Subcutaneous abdominal adipose tissue (tissue), 5 donors: ENCODE measurements at regions not wholly inside any gene's neighbourhood (a gene's known extent, or its start where the extent isn't known, plus 50 kb on each side); places are given as distances from the start of the nearest gene placed in this dataset.

Experiments
- H3K27ac ChIP-seq: one replicate; pipeline ENCODE4 v1.7.0; 2013; ENCODE audit warnings: low read depth, mild to moderate bottlenecking, inconsistent platforms, low read length, moderate library complexity
- H3K27me3 ChIP-seq, 5 donors: one replicate each; pipeline ENCODE4 v1.7.0; 2013; ENCODE audit warnings: low read length in 5 of 5, inconsistent platforms in 1 of 5; ENCODE audit not compliant: control insufficient read depth in 5 of 5, insufficient read depth in 4 of 5
- H3K36me3 ChIP-seq, 5 donors: one replicate each; pipeline ENCODE4 v1.7.0; 2013; ENCODE audit warnings: low read length in 5 of 5; ENCODE audit not compliant: control insufficient read depth in 5 of 5, insufficient read depth in 5 of 5
- H3K4me1 ChIP-seq, 5 donors: one replicate each; pipeline ENCODE4 v1.7.0; 2013; ENCODE audit warnings: low read length in 5 of 5, mild to moderate bottlenecking in 3 of 5, moderate library complexity in 1 of 5; ENCODE audit not compliant: control insufficient read depth in 5 of 5, insufficient read depth in 5 of 5
- H3K4me3 ChIP-seq, 5 donors: one replicate each; pipeline ENCODE4 v1.7.0; 2013; ENCODE audit warnings: low read length in 5 of 5, low read depth in 1 of 5
- H3K9ac ChIP-seq, 5 donors: one replicate each; pipeline ENCODE4 v1.7.0; 2013; ENCODE audit warnings: low read length in 5 of 5, mild to moderate bottlenecking in 4 of 5, moderate library complexity in 3 of 5
- H3K9me3 ChIP-seq, 5 donors: one replicate each; pipeline ENCODE4 v1.7.0; 2013; ENCODE audit warnings: low read length in 5 of 5; ENCODE audit not compliant: control insufficient read depth in 5 of 5
- donor health status: healthy.
- donor health status: healthy.
- donor health status: healthy.
- donor health status: healthy.
- donor health status: healthy.

GRCh38 chr21:22584308-22584707 lies 1586.1 kb downstream of the NCAM2 start:
- no peaks in the 10 kb centered on the region for H3K9me3 ChIP-seq
- H3K36me3 ChIP-seq, result no peaks in the 10 kb centered on the region
- no peak overlapping the region for H3K4me3 ChIP-seq
- no peak overlapping the region for H3K27ac ChIP-seq
- peaks cover 0 to 6% (median 2%) of the 10 kb centered on the region in 5 donors for H3K4me1 ChIP-seq
- no peaks in the 10 kb centered on the region for H3K27me3 ChIP-seq
- H3K9ac ChIP-seq, result no peak overlapping the region

- Histone ChIP-seq H3K4me3 (no peak overlapping the region), H3K27ac (no peak overlapping the region), H3K27me3 (no peaks in the 10 kb centered on the region)
Observed at GRCh38 chr21:22585558-22585957, 1587.3 kb downstream of the NCAM2 start.

GRCh38 chr21:22597660-22598255 lies 1599.5 kb downstream of the NCAM2 start:
- Histone ChIP-seq H3K9me3 (peaks cover 0 to 3% (median 0%) of the 10 kb centered on the region in 5 donors), H3K27me3 (no peaks in the 10 kb centered on the region), H3K36me3 (no peaks in the 10 kb centered on the region), H3K9ac (no peak overlapping the region), H3K27ac (no peak overlapping the region), H3K4me1 (no peaks in the 10 kb centered on the region), H3K4me3 (no peak overlapping the region)

More at GRCh38 chr21:22585558-22585957, 1587.3 kb downstream of the NCAM2 start:
- Histone ChIP-seq H3K36me3 (no peaks in the 10 kb centered on the region), H3K4me1 (peaks cover 0 to 6% (median 2%) of the 10 kb centered on the region in 5 donors), H3K9me3 (no peaks in the 10 kb centered on the region), H3K9ac (no peak overlapping the region)

- Histone ChIP-seq H3K4me1 (peaks cover 0 to 15% (median 0%) of the 10 kb centered on the region in 5 donors), H3K9ac (no peak overlapping the region), H3K36me3 (no peaks in the 10 kb centered on the region), H3K27ac (no peak overlapping the region), H3K27me3 (no peaks in the 10 kb centered on the region), H3K4me3 (no peak overlapping the region), H3K9me3 (no peaks in the 10 kb centered on the region)
Observed at GRCh38 chr21:22609802-22610201, 1611.6 kb downstream of the NCAM2 start.

GRCh38 chr21:22627911-22628310 lies 1629.7 kb downstream of the NCAM2 start:
- H3K27me3 ChIP-seq, result no peaks in the 10 kb centered on the region
- no peaks in the 10 kb centered on the region for H3K36me3 ChIP-seq
- no peak overlapping the region for H3K4me3 ChIP-seq
- no peak overlapping the region for H3K27ac ChIP-seq
- H3K9ac ChIP-seq, result no peak overlapping the region
- no peaks in the 10 kb centered on the region for H3K9me3 ChIP-seq
- no peaks in the 10 kb centered on the region for H3K4me1 ChIP-seq

- Histone ChIP-seq H3K9ac (no peak overlapping the region), H3K9me3 (no peaks in the 10 kb centered on the region), H3K4me3 (no peak overlapping the region), H3K27me3 (no peaks in the 10 kb centered on the region), H3K36me3 (no peaks in the 10 kb centered on the region), H3K4me1 (peaks cover 0 to 7% (median 0%) of the 10 kb centered on the region in 5 donors), H3K27ac (no peak overlapping the region)
Observed at GRCh38 chr21:22630953-22631465, 1632.8 kb downstream of the NCAM2 start.

GRCh38 chr21:22632176-22632575 lies 1634.0 kb downstream of the NCAM2 start:
- Histone ChIP-seq H3K9ac (no peak overlapping the region), H3K36me3 (no peaks in the 10 kb centered on the region), H3K27me3 (no peaks in the 10 kb centered on the region), H3K9me3 (no peaks in the 10 kb centered on the region), H3K4me3 (no peak overlapping the region), H3K27ac (no peak overlapping the region), H3K4me1 (peaks cover 0 to 9% (median 0%) of the 10 kb centered on the region in 5 donors)

- Histone ChIP-seq H3K4me3 (no peak overlapping the region), H3K27ac (no peak overlapping the region), H3K4me1 (peaks cover 0 to 15% (median 0%) of the 10 kb centered on the region in 5 donors), H3K36me3 (no peaks in the 10 kb centered on the region), H3K9me3 (no peaks in the 10 kb centered on the region), H3K27me3 (no peaks in the 10 kb centered on the region), H3K9ac (no peak overlapping the region)
Observed at GRCh38 chr21:22649246-22649645, 1651.0 kb downstream of the NCAM2 start.

GRCh38 chr21:22650226-22650625 lies 1652.0 kb downstream of the NCAM2 start:
- Histone ChIP-seq H3K36me3 (no peaks in the 10 kb centered on the region), H3K27ac (no peak overlapping the region), H3K27me3 (no peaks in the 10 kb centered on the region), H3K4me3 (no peak overlapping the region), H3K9ac (no peak overlapping the region), H3K9me3 (no peaks in the 10 kb centered on the region), H3K4me1 (peaks cover 0 to 15% (median 0%) of the 10 kb centered on the region in 5 donors)

GRCh38 chr21:22657781-22658180 lies 1659.6 kb downstream of the NCAM2 start:
- no peak overlapping the region for H3K9ac ChIP-seq
- H3K4me1 ChIP-seq, result no peaks in the 10 kb centered on the region
- no peaks in the 10 kb centered on the region for H3K27me3 ChIP-seq
- no peak overlapping the region for H3K4me3 ChIP-seq
- H3K27ac ChIP-seq, result no peak overlapping the region
- no peaks in the 10 kb centered on the region for H3K9me3 ChIP-seq
- H3K36me3 ChIP-seq, result no peaks in the 10 kb centered on the region
